ENCODE measurements at regions not wholly inside any gene's neighbourhood (a gene's known extent, or its start where the extent isn't known, plus 50 kb on each side); places are given as distances from the start of the nearest gene placed in this dataset.

DNA sequence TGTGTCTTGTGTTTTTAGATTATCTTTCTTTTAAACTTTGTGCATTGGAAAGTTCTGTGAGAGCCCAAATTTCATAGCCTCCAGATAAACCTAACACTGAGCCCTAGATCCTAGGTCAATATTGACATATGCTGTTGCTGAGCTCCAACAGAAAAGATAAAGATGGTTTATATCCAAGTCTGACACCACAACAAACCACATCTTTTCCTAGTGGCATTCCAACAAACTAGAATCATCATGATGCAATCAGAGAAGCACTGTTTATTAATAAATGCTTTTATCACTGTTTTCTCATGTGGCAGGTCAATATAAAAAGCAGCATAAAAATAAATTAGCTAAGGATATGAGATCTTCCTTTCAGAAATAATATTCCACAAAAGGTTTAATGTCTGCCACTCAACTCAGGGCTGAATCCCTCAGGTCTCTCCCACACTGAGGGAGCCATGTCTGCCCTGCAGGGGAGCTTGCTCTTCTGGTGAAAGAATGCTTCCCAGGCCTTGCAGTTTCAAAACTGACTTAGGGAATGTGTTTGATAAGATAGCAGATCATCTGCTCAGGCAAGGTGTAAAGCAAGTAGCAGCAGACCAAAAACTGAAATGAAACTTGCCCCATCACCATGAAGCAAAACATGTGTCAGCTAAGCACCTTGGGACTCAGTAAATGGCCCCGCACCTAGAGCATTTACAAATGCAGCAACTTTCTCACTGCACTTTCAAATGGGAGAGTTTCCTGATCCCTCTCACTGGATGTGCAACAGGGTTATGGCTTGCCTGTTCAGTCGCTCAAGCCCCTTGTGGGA, 493.0 kb downstream of the AGTPBP1 start:
- no peaks in the 10 kb centered on the region for H3K4me1 Mint-ChIP-seq (ENCODE audit: low read depth)
- no peaks in the 10 kb centered on the region for H3K9me3 Mint-ChIP-seq
- no peaks in the 10 kb centered on the region for H3K27me3 Mint-ChIP-seq
- intact Hi-C loops (cut with micrococcal nuclease), result no loop called here
- H3K36me3 Mint-ChIP-seq (ENCODE audit: low read depth), result no peaks in the 10 kb centered on the region
- H3K4me3 Mint-ChIP-seq, result no peak overlapping the region
- H3K27ac Mint-ChIP-seq, result no peak overlapping the region

DNA sequence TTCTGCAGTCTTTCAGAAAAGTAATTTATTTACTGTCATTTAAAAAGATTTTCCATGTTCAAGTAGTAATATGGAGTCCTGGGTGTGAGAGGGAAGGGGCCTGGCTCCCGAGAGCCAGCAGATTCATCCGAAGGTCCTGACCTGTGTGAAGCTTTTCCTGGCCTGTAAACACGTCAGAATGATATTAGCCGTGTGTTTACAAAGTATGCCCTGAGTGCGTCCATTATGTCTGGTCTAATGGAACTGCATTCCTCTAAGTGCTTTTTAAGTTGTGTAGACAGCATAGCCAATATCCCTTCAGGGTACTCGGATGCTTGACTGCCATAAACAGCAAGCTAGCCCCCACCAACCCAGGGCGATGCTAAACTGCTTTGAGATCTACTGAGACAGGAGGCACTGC, 495.2 kb downstream of the AGTPBP1 start:
- H3K27ac Mint-ChIP-seq, result no peak overlapping the region
- intact Hi-C loops (cut with micrococcal nuclease), result no loop called here
- H3K4me1 Mint-ChIP-seq (ENCODE audit: low read depth), result no peaks in the 10 kb centered on the region
- H3K4me3 Mint-ChIP-seq, result no peak overlapping the region
- no peaks in the 10 kb centered on the region for H3K9me3 Mint-ChIP-seq
- H3K27me3 Mint-ChIP-seq, result no peaks in the 10 kb centered on the region
- H3K36me3 Mint-ChIP-seq (ENCODE audit: low read depth), result no peaks in the 10 kb centered on the region

DNA sequence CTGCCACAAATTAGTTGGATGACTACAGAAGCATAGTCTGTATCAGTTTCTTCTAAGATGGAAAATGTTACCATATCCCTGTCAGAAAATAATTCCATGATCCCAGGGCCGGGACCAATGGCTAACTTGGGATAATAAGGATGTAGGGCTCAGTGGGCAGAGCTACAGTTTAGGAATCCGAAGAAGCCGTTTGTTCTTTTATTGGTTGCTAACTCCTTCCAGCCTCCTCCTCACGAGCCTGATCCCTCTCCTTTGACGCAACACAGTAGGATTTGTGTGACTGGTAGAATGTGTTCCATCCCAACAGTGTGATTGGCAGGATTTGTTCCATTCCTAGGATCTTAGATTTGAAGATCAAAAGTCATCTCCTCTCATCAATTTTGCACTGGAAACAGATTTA, 496.9 kb downstream of the AGTPBP1 start:
- Mint-ChIP-seq H3K27ac (no peak overlapping the region), H3K9me3 (peaks cover 12% of the 10 kb centered on the region), H3K27me3 (no peaks in the 10 kb centered on the region), H3K4me1 (ENCODE audit: low read depth) (no peaks in the 10 kb centered on the region), H3K4me3 (no peak overlapping the region), H3K36me3 (ENCODE audit: low read depth) (no peaks in the 10 kb centered on the region)
- intact Hi-C loops (cut with micrococcal nuclease), result no loop called here

DNA sequence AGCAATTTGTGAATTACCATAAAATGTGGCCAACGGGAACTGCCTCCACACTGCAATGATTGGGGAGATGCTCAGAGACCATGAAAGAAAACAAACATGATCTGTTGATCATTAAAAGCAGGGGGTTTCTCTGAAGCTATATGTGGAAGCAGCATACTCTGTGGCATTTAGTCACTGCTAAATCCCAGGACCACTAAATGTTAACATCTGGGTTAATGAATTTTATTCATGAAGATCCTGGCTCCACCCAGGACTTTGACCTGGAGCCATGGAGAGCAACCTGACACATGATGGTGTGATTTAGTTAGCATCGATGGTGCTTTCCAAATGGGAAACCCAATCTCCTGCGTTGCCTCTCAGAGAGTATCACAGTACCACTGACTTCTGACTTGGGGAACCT, 497.8 kb downstream of the AGTPBP1 start:
- H3K9me3 Mint-ChIP-seq, result peaks cover 19% of the 10 kb centered on the region
- no peak overlapping the region for H3K27ac Mint-ChIP-seq
- intact Hi-C loops (cut with micrococcal nuclease), result no loop called here
- no peak overlapping the region for H3K4me3 Mint-ChIP-seq
- no peaks in the 10 kb centered on the region for H3K4me1 Mint-ChIP-seq (ENCODE audit: low read depth)
- no peaks in the 10 kb centered on the region for H3K36me3 Mint-ChIP-seq (ENCODE audit: low read depth)
- no peaks in the 10 kb centered on the region for H3K27me3 Mint-ChIP-seq

DNA sequence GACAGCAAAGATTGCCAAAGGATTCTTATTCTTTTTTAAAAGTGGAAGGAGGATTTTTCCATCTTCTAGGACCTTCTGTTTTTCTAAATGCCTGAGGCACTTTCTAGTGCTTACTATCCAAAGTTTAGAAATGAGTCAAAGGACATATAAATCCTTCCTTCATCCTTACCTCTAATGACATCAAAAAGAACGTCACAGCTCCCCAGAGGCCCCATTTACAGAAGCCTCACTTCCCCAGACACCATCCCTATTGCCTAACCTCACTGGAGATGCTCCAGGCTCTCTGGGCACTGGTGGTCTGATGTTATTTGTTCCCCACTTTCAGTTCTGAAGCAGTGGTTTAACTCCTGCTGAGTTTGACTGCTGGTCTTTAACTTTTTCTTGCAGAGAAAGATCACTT, 504.3 kb downstream of the AGTPBP1 start:
- H3K27me3 Mint-ChIP-seq, result no peaks in the 10 kb centered on the region
- intact Hi-C loops (cut with micrococcal nuclease), result no loop called here
- no peak overlapping the region for H3K27ac Mint-ChIP-seq
- H3K36me3 Mint-ChIP-seq (ENCODE audit: low read depth), result no peaks in the 10 kb centered on the region
- peaks cover 19% of the 10 kb centered on the region for H3K9me3 Mint-ChIP-seq
- H3K4me3 Mint-ChIP-seq, result no peak overlapping the region
- H3K4me1 Mint-ChIP-seq (ENCODE audit: low read depth), result no peaks in the 10 kb centered on the region

DNA sequence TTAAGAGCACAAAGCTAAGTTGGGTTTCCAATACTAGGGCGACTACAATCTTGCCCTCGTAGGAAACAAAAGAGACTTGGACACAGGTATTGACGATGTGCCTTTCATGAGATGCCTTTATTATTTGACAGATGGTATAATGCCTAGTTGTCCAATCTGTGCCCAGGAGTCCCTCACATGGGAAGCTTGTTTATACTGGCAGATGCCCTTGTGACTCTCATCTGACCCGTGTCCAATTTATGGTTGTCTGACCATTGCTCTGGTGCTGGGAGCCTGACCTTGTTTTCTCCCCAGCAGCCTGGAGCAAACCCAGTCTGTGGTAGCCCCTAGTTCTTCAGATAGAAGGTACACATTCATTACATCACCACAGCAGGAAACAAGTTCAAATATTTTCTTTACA, 511.7 kb downstream of the AGTPBP1 start:
- H3K9me3 Mint-ChIP-seq, result no peaks in the 10 kb centered on the region
- no peaks in the 10 kb centered on the region for H3K27me3 Mint-ChIP-seq
- H3K4me1 Mint-ChIP-seq (ENCODE audit: low read depth), result no peaks in the 10 kb centered on the region
- H3K27ac Mint-ChIP-seq, result no peak overlapping the region
- H3K36me3 Mint-ChIP-seq (ENCODE audit: low read depth), result no peaks in the 10 kb centered on the region
- no peak overlapping the region for H3K4me3 Mint-ChIP-seq
- intact Hi-C loops (cut with micrococcal nuclease), result no loop called here

DNA sequence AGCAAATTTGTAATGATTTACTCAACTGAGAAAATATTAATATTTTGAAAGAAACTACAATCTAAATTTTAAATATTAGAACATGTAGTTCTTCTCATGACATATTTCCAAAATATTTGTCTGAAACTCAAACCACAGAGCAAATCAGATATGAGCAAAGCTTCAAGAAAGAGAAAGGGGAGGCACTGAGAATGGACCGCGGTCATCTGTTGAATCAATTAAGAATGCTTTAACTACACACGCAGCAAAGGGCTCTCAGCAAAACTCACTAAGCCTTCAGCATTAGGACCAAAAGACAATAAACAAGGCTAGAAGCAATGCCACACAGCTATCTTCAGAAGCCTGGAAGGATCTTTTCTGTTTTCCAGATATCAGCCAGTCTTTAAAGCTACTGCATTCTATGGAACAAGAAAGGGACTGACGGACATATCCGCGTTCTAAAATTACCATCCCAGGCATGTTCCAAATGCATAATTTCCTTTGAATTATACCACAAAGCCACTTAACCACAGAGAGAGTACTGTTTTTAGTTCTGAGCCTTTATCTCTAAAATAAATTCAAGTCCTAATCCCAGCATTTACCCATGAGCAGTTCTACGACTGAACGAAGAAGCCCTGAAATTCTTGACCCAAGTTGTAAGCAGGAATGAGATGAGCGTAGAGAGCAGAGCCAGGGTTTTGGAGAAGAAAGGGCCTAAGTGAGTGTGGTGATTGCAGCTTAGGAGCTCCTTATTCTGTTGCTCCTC, 513.5 kb downstream of the AGTPBP1 start:
- no peak overlapping the region for H3K4me3 Mint-ChIP-seq
- no peak overlapping the region for H3K27ac Mint-ChIP-seq
- intact Hi-C loops (cut with micrococcal nuclease), result no loop called here
- no peaks in the 10 kb centered on the region for H3K4me1 Mint-ChIP-seq (ENCODE audit: low read depth)
- H3K36me3 Mint-ChIP-seq (ENCODE audit: low read depth), result no peaks in the 10 kb centered on the region
- H3K27me3 Mint-ChIP-seq, result no peaks in the 10 kb centered on the region
- H3K9me3 Mint-ChIP-seq, result no peaks in the 10 kb centered on the region

DNA sequence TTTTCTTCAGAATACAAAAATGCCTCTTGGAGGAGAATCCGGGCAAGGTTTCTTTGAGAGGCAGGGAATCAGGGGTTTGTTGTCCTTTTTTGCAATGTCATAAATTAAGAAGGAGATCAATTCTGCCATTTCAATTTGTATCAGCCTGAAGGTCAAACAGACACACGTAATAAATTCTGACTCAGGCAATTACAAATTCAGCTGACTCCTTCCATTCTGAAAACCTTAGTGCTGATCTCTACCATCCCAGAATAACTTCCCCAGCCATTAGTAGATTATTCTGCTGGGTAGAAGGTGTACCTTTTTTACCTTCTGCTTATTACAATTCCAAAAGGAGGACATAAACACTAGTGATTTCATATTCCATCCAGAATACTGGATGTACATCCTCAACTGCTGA, 516.6 kb downstream of the AGTPBP1 start:
- Mint-ChIP-seq H3K27me3 (no peaks in the 10 kb centered on the region), H3K9me3 (no peaks in the 10 kb centered on the region), H3K4me1 (ENCODE audit: low read depth) (no peaks in the 10 kb centered on the region), H3K4me3 (no peak overlapping the region), H3K36me3 (ENCODE audit: low read depth) (no peaks in the 10 kb centered on the region), H3K27ac (no peak overlapping the region)
- intact Hi-C loops (cut with micrococcal nuclease), result no loop called here

DNA sequence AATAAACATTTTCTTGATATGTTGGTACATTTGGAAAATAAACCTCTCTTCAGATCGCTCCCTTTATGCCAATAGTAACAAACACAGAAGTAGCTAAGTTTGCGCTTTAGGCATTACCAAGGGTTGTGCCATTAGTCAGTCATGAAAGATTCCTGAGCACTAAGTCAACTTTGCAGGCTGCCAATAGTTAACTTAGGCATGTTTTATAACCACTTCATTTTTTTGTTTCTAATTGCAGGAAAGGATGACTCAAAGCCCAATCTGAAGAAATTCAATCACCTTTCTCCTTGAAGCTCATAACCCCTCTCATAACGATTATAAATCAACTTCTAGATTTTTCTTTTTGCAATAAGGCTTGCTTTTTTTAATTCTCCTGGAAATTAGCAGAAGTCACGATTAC, 517.0 kb downstream of the AGTPBP1 start:
- intact Hi-C loops (cut with micrococcal nuclease), result no loop called here
- H3K36me3 Mint-ChIP-seq (ENCODE audit: low read depth), result no peaks in the 10 kb centered on the region
- H3K4me1 Mint-ChIP-seq (ENCODE audit: low read depth), result no peaks in the 10 kb centered on the region
- no peaks in the 10 kb centered on the region for H3K27me3 Mint-ChIP-seq
- H3K4me3 Mint-ChIP-seq, result no peak overlapping the region
- H3K27ac Mint-ChIP-seq, result no peak overlapping the region
- no peaks in the 10 kb centered on the region for H3K9me3 Mint-ChIP-seq

DNA sequence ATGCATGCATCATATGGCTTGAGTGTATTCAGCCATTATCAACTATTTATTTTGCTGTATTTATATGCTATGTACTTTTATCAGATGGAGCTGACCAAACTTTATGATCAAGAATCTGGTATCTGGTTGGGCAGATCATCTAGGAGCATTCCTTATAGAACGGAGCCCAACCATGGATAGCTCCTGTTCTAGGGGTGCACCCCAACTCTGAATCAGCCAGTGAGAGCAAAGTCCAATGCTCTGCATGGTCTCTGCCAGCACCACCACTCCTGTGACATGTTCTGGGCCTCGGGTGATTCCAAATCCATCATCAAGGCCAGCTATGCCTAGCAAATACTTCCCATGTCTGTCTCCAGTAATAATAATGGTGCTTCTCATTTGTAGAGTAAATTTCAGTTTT, 517.5 kb downstream of the AGTPBP1 start:
- Mint-ChIP-seq H3K4me1 (ENCODE audit: low read depth) (no peaks in the 10 kb centered on the region), H3K36me3 (ENCODE audit: low read depth) (no peaks in the 10 kb centered on the region), H3K4me3 (no peak overlapping the region), H3K27me3 (no peaks in the 10 kb centered on the region), H3K27ac (no peak overlapping the region), H3K9me3 (no peaks in the 10 kb centered on the region)
- intact Hi-C loops (cut with micrococcal nuclease), result no loop called here

DNA sequence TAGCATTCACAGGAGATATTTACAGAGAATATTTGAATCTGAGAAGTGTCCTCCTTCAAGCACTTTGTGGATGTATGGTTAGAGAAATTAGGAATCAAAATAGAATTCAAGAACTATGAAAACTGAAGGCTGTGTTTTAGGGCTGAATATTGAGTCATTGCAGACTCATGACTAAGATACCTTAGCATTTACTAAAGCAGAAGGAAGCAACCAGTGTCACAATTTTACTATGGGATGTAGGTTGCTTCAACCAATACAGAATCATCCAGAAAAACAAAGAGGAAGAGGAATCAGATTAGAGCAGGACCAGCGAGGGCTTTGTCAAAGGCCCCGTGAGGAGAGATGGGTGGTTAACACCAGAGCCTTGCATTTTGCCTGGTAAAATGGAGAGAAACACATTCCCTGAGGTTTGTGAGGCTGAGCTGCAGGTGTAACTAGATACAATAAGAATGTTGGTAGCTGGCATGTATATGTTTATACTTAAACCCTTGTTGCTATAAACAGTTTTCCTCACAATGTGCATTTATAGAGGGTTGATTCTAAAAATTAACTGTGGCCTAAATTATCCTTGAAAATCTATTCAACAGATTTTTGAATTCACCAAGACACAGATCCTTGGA, 518.1 kb downstream of the AGTPBP1 start:
- intact Hi-C loops (cut with micrococcal nuclease), result no loop called here
- Mint-ChIP-seq H3K4me1 (ENCODE audit: low read depth) (no peaks in the 10 kb centered on the region), H3K27ac (no peak overlapping the region), H3K36me3 (ENCODE audit: low read depth) (no peaks in the 10 kb centered on the region), H3K4me3 (no peak overlapping the region), H3K27me3 (no peaks in the 10 kb centered on the region), H3K9me3 (no peaks in the 10 kb centered on the region)

DNA sequence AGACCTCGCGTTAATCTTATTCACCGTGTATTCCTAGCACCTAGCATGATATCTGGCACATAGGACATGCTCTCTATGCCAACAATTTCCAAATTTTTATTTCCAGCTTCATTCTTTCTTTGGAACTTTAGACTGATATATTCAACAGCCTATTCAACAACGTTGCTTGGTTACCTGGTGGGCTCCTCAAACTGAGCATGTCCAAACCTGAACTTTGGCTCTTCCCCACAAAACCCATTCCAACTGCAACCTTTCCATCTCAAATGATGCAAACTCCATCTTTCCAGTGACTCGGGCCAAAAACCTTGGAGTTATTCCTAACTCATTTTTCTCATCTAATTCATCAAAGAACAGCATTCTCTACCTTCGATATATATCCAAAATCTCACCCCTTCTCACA, 525.2 kb downstream of the AGTPBP1 start:
- Mint-ChIP-seq H3K27ac (no peak overlapping the region), H3K27me3 (no peaks in the 10 kb centered on the region), H3K4me3 (no peak overlapping the region), H3K36me3 (ENCODE audit: low read depth) (no peaks in the 10 kb centered on the region), H3K9me3 (no peaks in the 10 kb centered on the region), H3K4me1 (ENCODE audit: low read depth) (no peaks in the 10 kb centered on the region)
- intact Hi-C loops (cut with micrococcal nuclease), result no loop called here

DNA sequence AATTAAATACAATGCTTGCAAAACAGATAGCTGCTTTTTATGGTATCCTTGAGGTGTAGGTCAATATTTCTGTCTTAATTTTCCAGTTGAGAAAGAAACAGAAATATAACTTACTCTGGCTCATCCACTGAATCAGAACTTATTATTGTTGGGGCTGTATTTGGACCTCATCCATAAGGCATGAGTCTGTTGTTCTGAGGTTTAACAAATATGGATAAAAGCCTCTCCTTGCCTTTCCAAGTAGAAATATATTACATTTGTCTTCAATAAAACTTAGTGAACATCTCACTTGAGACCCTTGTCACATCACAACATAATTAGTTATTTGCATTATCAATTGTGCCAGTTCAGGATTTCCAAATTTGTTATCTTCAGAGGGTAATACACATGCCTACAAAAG, 525.8 kb downstream of the AGTPBP1 start:
- no peaks in the 10 kb centered on the region for H3K9me3 Mint-ChIP-seq
- intact Hi-C loops (cut with micrococcal nuclease), result no loop called here
- H3K36me3 Mint-ChIP-seq (ENCODE audit: low read depth), result no peaks in the 10 kb centered on the region
- no peaks in the 10 kb centered on the region for H3K4me1 Mint-ChIP-seq (ENCODE audit: low read depth)
- no peaks in the 10 kb centered on the region for H3K27me3 Mint-ChIP-seq
- no peak overlapping the region for H3K27ac Mint-ChIP-seq
- H3K4me3 Mint-ChIP-seq, result no peak overlapping the region

DNA sequence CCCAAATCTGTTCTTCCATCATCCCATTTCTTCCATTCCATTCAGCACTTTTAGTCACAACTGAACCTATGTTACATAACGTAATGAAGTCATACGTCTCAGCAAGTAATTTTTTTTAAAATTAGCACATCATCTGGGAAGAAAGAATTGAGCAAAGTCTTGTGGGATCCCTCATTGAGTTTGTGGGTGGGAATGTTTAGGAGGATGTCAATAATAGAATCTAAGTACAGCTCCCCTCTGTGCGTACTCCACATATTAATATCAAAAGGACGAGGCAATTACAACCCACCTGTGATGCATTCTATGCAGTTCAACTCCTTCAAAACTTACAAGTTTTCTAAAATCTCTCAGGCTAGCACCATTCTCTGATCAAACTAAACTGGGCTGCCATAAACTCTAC, 526.3 kb downstream of the AGTPBP1 start:
- Mint-ChIP-seq H3K27me3 (no peaks in the 10 kb centered on the region), H3K4me3 (no peak overlapping the region), H3K27ac (no peak overlapping the region), H3K36me3 (ENCODE audit: low read depth) (no peaks in the 10 kb centered on the region), H3K9me3 (no peaks in the 10 kb centered on the region), H3K4me1 (ENCODE audit: low read depth) (no peaks in the 10 kb centered on the region)
- intact Hi-C loops (cut with micrococcal nuclease), result no loop called here
